HL-60 (cell line): ENCODE measurements at regions not wholly inside any gene's neighbourhood (a gene's known extent, or its start where the extent isn't known, plus 50 kb on each side); places are given as distances from the start of the nearest gene placed in this dataset.

Experiments
- DNase-seq, 2 experiments: peaks; one replicate each; pipeline ENCODE4 v3.0.0-alpha.2; 2010 to 2020; ENCODE audit warnings: low read depth in 1 of 2, low spot score in 1 of 2
- H3K27ac ChIP-seq: fragments of 250-450 bp; sonication (Bioruptor Pico); replicated peaks from 2 replicates; pipeline ENCODE4 v1.5.1; 2020; ENCODE audit warnings: mild to moderate bottlenecking, moderate library complexity
- H3K27me3 ChIP-seq: fragments of 250-450 bp; sonication (Bioruptor Pico); 2 replicates; pipeline ENCODE4 v1.5.1; 2021; ENCODE audit warnings: mild to moderate bottlenecking, moderate library complexity; ENCODE audit not compliant: insufficient read depth, poor library complexity, severe bottlenecking
- H3K4me3 ChIP-seq: replicated peaks from 2 replicates; pipeline ENCODE4 v1.5.1; 2011; ENCODE audit warnings: mild to moderate bottlenecking, control low read depth, low read length; ENCODE audit not compliant: insufficient read depth
- CTCF ChIP-seq: IDR thresholded peaks from one replicate; pipeline ENCODE4 v1.5.1; 2011; ENCODE audit warnings: low read length, control low read depth, inconsistent platforms; ENCODE audit not compliant: insufficient read depth
- GABPA ChIP-seq: IDR thresholded peaks from 2 replicates; pipeline ENCODE4 v1.6.1; 2012; ENCODE audit warnings: low read depth
- POLR2AphosphoS5 ChIP-seq: IDR thresholded peaks from 2 replicates; pipeline ENCODE4 v1.6.1; 2012; ENCODE audit warnings: low read depth
- REST ChIP-seq: IDR thresholded peaks from 2 replicates; pipeline ENCODE4 v1.6.1; 2012; ENCODE audit warnings: low read depth; ENCODE audit not compliant: insufficient replicate concordance
- SPI1 ChIP-seq: IDR thresholded peaks from 2 replicates; pipeline ENCODE4 v1.6.1; 2012; ENCODE audit warnings: low read depth, mild to moderate bottlenecking, borderline replicate concordance

GRCh38 chr14:58814466-58814865 is 176.7 kb downstream of the DACT1 start:
- TF ChIP-seq GABPA = no peak
- TF ChIP-seq REST = no peak
- TF ChIP-seq SPI1 = no peak
- TF ChIP-seq POLR2AphosphoS5 = no peak
- TF ChIP-seq CTCF = no peak
- no peak for DNase-seq
- no peak overlapping the region for H3K27ac ChIP-seq

GRCh38 chr14:58815161-58815701 is 177.5 kb downstream of the DACT1 start:
- H3K27me3 ChIP-seq = no peaks in the 10 kb centered on the region
- TF ChIP-seq REST = no peak
- TF ChIP-seq SPI1 = no peak
- TF ChIP-seq POLR2AphosphoS5 = no peak
- TF ChIP-seq CTCF = no peak
- no peak overlapping the region for H3K4me3 ChIP-seq
- DNase-seq = no peak
- no peak overlapping the region for H3K27ac ChIP-seq

More at GRCh38 chr14:58814466-58814865, 176.7 kb downstream of the DACT1 start:
- Histone ChIP-seq H3K4me3 (no peak overlapping the region), H3K27me3 (no peaks in the 10 kb centered on the region)

GRCh38 chr14:58815794-58816193 is 178.0 kb downstream of the DACT1 start:
- Histone ChIP-seq H3K4me3 (no peak overlapping the region), H3K27me3 (no peaks in the 10 kb centered on the region), H3K27ac (no peak overlapping the region)
- no peak for DNase-seq
- TF ChIP-seq CTCF (no peak), REST (no peak), GABPA (no peak), POLR2AphosphoS5 (no peak), SPI1 (no peak)
